Body of pancreas (tissue), 4 donors: ENCODE measurements at regions not wholly inside any gene's neighbourhood (a gene's known extent, or its start where the extent isn't known, plus 50 kb on each side); places are given as distances from the start of the nearest gene placed in this dataset.

Source experiments
- ATAC-seq: fragments of 150-250 bp; one replicate; pipeline ENCODE4 v1.9.1; 2016
- DNase-seq, 4 donors: peaks; one replicate each; pipeline ENCODE4 v3.0.0-alpha.2; 2019
- H3K27ac ChIP-seq, 4 donors: fragments of 200-600 bp; sonication (generic); 1 replicate in 3 of 4; 2 replicates in 1 of 4; pipeline versions ENCODE4 v1.5.1 to v1.6.1; 2016 to 2019; ENCODE audit warnings: mild to moderate bottlenecking in 1 of 4, mixed read lengths in 1 of 4, moderate library complexity in 1 of 4
- H3K27me3 ChIP-seq, 2 donors: fragments of 200-600 bp; sonication (generic); one replicate each; pipeline ENCODE4 v1.6.0; 2016; ENCODE audit warnings: mild to moderate bottlenecking in 1 of 2
- H3K36me3 ChIP-seq, 2 donors: fragments of 200-600 bp; sonication (generic); replicated peaks in 1 of 2; 2 replicates each; pipeline ENCODE4 v1.5.1; 2016; ENCODE audit warnings: low read depth in 2 of 2; ENCODE audit not compliant: insufficient read depth in 1 of 2
- H3K4me1 ChIP-seq: fragments of 200-600 bp; sonication (generic); one replicate; pipeline ENCODE4 v1.6.0; 2016
- H3K4me3 ChIP-seq, 2 donors: fragments of 200-600 bp; sonication (generic); 1 replicate in 1 of 2; 2 replicates in 1 of 2; pipeline ENCODE4 v1.5.1; 2016 to 2019
- H3K9me3 ChIP-seq, 3 donors: fragments of 200-600 bp; sonication (generic); 1 replicate in 2 of 3; 2 replicates in 1 of 3; pipeline ENCODE4 v1.5.1; 2016
- POLR2A ChIP-seq, 3 donors: fragments of 450-650 bp; IDR thresholded peaks; one replicate each; pipeline ENCODE4 v1.6.1; 2016; ENCODE audit warnings: antibody characterized with exemption in 3 of 3, mild to moderate bottlenecking in 2 of 3
- WGBS, 2 donors: methylation state at CpG; one replicate each; pipeline ENCODE4 v1.1.5; 2017; 5-methylcytosine and 5-hydroxymethylcytosine counted together
- intact Hi-C: fragments of 100-400 bp; cut with DNase I; formaldehyde crosslinking; loops from one replicate; pipeline ENCODE4 v1.15.1; 2023
- TF ChIP-seq, protein P1 (sequence below), 7 experiments: fragments of 450-650 bp in 4 of 7; fragments of 200-600 bp in 3 of 7; sonication (generic) in 3 of 7; IDR thresholded peaks; one replicate each; pipeline ENCODE4 v1.5.1; 2016 to 2019; ENCODE audit warnings: antibody characterized with exemption in 7 of 7

DNA sequence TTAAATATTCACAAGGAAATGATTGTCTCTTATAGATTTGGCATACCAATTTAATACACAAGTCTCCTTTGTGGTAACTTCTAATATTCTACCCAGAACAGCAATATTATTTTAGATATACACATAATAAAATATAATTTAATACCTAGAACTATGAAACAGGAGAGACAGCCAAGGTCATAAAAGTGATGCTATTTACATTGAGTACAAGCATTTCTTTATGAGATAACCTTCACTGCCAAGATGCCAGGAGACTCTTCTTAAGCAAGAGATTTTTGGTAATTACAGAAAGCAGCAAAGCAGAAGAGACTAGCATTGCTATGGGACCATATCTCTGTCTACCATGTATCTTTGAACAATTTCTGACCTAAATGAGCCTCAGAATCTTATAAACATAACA, 764.6 kb upstream of the GHITM start:
- Histone ChIP-seq H3K36me3 (no peaks in the 10 kb centered on the region), H3K9me3 (no peaks in the 10 kb centered on the region), H3K4me3 (no peak overlapping the region), H3K27me3 (no peaks in the 10 kb centered on the region), H3K4me1 (no peaks in the 10 kb centered on the region), H3K27ac (no peak overlapping the region)
- no peak for ATAC-seq
- intact Hi-C loops, result no loop called here
- no peak for DNase-seq
- TF ChIP-seq, protein P1, sequence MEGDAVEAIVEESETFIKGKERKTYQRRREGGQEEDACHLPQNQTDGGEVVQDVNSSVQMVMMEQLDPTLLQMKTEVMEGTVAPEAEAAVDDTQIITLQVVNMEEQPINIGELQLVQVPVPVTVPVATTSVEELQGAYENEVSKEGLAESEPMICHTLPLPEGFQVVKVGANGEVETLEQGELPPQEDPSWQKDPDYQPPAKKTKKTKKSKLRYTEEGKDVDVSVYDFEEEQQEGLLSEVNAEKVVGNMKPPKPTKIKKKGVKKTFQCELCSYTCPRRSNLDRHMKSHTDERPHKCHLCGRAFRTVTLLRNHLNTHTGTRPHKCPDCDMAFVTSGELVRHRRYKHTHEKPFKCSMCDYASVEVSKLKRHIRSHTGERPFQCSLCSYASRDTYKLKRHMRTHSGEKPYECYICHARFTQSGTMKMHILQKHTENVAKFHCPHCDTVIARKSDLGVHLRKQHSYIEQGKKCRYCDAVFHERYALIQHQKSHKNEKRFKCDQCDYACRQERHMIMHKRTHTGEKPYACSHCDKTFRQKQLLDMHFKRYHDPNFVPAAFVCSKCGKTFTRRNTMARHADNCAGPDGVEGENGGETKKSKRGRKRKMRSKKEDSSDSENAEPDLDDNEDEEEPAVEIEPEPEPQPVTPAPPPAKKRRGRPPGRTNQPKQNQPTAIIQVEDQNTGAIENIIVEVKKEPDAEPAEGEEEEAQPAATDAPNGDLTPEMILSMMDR (IDR thresholded peaks at IDR 0.05), result no peak
- no peak for TF ChIP-seq POLR2A (IDR thresholded peaks at IDR 0.05)

DNA sequence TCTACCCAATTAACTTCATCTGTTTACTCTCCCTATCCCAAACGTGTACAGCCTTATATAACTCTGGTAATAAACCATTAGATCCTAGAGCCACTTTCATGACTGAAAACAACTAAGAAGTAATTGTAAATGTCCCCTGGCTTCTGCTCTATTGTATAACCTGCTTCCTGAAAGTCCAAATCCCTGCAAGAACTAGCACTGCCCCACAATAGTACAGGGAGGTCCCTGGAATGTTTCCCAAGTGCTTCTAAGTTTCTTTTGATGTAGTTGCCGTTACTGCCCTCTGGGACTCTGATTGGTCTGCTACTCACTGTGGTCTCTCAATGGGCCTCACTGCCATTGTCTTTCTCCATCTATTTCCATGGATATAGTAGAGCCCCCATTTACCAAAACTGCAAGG, 764.0 kb upstream of the GHITM start:
- Histone ChIP-seq H3K4me3 (no peak overlapping the region), H3K27ac (no peak overlapping the region), H3K4me1 (no peaks in the 10 kb centered on the region), H3K36me3 (no peaks in the 10 kb centered on the region), H3K9me3 (no peaks in the 10 kb centered on the region), H3K27me3 (no peaks in the 10 kb centered on the region)
- intact Hi-C loops, result no loop called here
- ATAC-seq (no peak), DNase-seq (no peak)
- TF ChIP-seq, protein P1 (IDR thresholded peaks at IDR 0.05), result no peak
- TF ChIP-seq POLR2A (IDR thresholded peaks at IDR 0.05), result no peak
- WGBS, 2 donors, result 34 to 51% methylated on average over 2 of the region's 2 CpGs

DNA sequence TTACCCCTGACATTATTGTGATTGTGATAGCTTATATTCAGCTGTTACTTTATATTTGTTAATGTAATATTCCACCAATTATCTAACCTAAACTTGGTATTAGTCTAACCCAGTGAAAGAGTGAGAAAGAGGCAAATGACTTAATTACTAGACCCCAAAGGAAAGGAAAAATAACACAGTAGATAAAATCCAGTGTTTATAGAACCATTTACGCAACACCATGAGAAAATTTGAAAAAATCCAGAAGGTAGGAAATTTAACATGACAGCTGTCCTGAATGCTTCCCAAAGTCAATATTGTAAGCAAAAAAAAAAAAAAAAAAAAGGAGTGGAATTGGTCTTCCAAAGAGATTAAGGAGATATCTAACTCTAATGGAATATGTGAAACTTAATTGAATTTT, 741.5 kb upstream of the GHITM start:
- no peaks in the 10 kb centered on the region for H3K36me3 ChIP-seq
- WGBS, 2 donors, result 45 to 50% methylated on average over 1 of the region's 1 CpG
- H3K27ac ChIP-seq, result peak overlapping the region in 1 of 4 donors; percentile 16
- TF ChIP-seq POLR2A (IDR thresholded peaks at IDR 0.05), result no peak
- TF ChIP-seq, protein P1 (IDR thresholded peaks at IDR 0.05), result no peak
- DNase-seq (no peak), ATAC-seq (peak; percentile 40)
- H3K4me3 ChIP-seq, result no peak overlapping the region
- no peaks in the 10 kb centered on the region for H3K27me3 ChIP-seq
- intact Hi-C loops, result no loop called here
- H3K9me3 ChIP-seq, result no peaks in the 10 kb centered on the region
- H3K4me1 ChIP-seq, result no peaks in the 10 kb centered on the region

DNA sequence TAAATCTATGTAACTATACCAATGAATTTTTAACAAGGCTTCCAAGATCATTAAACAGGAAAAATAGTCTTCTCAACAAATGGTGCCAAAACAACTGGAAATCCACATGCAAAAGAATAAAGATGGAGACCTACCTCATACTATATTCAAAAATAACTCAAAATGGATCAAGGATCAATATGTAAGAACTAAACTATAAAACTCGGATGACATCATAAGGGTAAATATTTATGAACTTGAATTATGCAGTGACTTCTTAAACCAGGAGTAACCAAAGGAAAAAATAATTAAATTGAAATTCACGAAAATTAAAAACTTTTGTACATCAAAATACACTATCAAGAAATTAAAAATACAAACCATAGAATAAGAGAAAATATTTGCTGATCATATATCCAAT, 728.7 kb upstream of the GHITM start:
- no peak for TF ChIP-seq POLR2A (IDR thresholded peaks at IDR 0.05)
- TF ChIP-seq, protein P1 (IDR thresholded peaks at IDR 0.05), result no peak
- H3K27me3 ChIP-seq, result no peaks in the 10 kb centered on the region
- intact Hi-C loops, result no loop called here
- ATAC-seq, result no peak
- DNase-seq, result no peak
- H3K4me1 ChIP-seq, result no peaks in the 10 kb centered on the region
- no peaks in the 10 kb centered on the region for H3K36me3 ChIP-seq
- WGBS, 2 donors, result 59 to 68% methylated on average over 2 of the region's 2 CpGs
- no peak overlapping the region for H3K27ac ChIP-seq
- no peak overlapping the region for H3K4me3 ChIP-seq
- no peaks in the 10 kb centered on the region for H3K9me3 ChIP-seq

DNA sequence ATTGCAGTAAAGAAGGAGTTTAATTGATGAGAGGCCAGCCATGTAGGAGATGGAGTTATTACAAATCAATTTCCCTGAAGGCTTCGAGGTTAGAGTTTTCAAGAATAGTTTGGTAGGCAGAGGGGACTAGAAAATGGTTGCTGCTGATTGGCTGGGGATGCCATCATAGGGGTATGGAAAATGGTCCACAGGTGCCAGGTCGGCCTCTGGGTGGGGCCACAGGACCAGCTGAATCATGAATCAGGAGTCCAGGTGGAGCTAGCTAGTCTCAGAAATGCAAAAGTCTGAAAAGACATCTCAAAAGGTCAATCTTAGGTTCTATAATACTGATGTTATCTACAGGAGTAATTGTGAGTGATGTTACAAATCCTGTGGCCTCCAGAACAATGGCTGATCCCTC, 714.0 kb upstream of the GHITM start:
- H3K27me3 ChIP-seq, result no peaks in the 10 kb centered on the region
- WGBS, 2 donors, result 54 to 55% methylated on average over 2 of the region's 2 CpGs
- intact Hi-C loops, result no loop called here

More for the DNA sequence above, 714.0 kb upstream of the GHITM start:
- Histone ChIP-seq H3K4me1 (no peaks in the 10 kb centered on the region), H3K36me3 (no peaks in the 10 kb centered on the region), H3K4me3 (no peak overlapping the region), H3K9me3 (no peaks in the 10 kb centered on the region), H3K27ac (no peak overlapping the region)
- DNase-seq (no peak), ATAC-seq (no peak)
- no peak for TF ChIP-seq POLR2A (IDR thresholded peaks at IDR 0.05)
- TF ChIP-seq, protein P1 (IDR thresholded peaks at IDR 0.05), result no peak
